GM19372 (cell line): ENCODE measurements at regions not wholly inside any gene's neighbourhood (a gene's known extent, or its start where the extent isn't known, plus 50 kb on each side); places are given as distances from the start of the nearest gene placed in this dataset.
"Not testable (repeated sequence)": the region's sequence is repeated elsewhere in the genome, so short reads cannot be mapped to it uniquely, and the experiment has no call there.

Source experiments
- ATAC-seq: cut with Tn5 transposase; IDR thresholded peaks from one replicate; pipeline ENCODE4 v1.9.1; 2021; ENCODE audit warnings: mild to moderate bottlenecking, low read depth, moderate library complexity; ENCODE audit not compliant: unreplicated experiment

DNA sequence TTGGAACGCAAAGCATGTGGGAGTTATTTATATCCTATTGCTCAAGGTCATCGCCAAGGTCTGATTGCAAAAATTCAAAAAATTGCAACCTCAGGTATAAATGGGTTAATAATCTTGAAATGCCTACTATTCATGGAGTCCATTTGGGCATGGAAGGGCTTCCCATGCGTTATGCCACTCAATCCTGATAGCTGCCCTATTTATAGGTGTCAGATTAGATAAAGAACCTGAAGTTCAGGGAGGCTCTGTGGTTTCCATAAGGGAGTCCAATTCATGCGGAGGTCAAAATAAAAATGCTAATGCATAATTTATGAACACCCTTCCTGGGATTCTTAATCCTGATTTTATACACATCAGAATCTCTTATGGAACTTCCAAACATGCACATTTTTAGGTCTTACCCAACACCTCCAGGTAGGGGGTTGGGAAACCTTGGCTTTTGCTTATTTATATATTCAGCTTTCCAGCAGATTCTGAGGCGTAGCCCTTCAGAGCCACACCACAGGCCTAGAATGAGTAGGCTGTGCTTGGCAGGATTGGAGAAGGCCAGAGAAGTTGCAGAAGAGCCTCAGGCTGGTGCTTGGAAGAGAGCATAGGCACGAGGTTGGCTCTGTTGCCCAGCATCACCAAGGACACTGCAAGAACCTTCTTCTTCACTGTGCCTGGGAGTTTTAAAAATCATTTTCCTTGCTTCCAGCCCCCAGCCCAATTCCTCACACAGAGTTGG, 324.4 kb upstream of the CFAP20DC start:
- peak; percentile 11 for ATAC-seq

DNA sequence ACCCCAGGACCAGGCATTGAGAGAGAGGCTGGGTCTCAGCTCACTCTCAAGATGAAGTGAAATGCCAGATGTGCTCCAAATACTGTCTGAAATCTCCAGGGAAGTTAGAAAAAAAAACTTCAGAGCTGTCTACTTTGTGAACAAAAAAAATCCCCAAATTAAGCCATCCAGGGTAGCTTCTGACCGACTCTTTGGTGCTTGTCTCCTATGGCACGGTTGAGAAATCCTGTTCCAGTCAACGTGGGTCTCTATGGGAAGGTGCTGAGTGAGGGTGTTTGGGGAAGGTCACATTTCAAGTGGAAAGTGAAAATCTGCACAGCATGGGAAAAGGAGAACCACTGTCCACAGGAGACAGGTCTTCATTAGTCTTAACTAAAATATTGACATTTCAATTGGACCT, 322.5 kb upstream of the CFAP20DC start:
- no peak for ATAC-seq

GRCh38 chr3:59368900-59369675, 319.3 kb upstream of the CFAP20DC start:
- ATAC-seq, result no peak

- no peak for ATAC-seq
These were observed 317.3 kb upstream of the CFAP20DC start for GRCh38 chr3:59367150-59367549.

DNA sequence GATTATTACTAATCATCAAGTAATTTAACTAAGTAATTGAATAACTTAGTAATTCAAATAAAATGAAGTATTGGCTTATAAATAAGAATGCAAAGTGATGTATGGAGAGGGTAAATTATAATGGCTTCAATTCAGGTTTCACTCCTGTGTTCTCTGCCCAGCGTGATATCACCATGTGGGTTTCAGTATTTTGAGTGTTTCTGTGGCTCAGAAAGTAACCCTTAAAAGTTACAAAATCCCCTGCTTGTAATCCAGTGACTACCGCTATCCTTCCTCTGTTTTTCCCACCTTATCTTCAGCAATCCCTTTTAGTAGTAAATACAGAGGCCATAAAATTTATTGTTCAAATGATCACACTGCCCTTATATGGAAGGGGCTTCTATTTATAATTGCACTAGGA, 316.4 kb upstream of the CFAP20DC start:
- no peak for ATAC-seq

- ATAC-seq, result no peak
These were observed 314.7 kb upstream of the CFAP20DC start for GRCh38 chr3:59364496-59364895.

DNA sequence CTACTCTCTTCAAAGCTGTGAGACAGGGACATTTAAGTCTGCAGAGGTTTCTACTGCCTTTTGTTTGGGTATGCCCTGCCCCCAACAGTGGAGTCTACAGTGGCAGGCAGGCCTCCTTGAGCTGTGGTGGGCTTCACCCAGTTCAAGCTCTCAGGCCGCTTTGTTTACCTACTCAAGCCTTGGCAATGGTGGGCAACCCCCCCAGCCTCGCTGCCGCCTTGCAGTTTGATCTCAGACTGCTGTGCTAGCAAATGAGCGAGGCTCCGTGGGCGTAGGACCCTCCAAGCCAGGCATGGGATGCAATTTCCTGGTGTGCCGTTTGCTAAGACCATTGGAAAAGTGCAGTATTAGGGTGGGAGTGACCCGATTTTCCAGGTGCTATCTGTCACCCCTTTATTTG, 310.5 kb upstream of the CFAP20DC start:
- not testable (repeated sequence) for ATAC-seq

DNA sequence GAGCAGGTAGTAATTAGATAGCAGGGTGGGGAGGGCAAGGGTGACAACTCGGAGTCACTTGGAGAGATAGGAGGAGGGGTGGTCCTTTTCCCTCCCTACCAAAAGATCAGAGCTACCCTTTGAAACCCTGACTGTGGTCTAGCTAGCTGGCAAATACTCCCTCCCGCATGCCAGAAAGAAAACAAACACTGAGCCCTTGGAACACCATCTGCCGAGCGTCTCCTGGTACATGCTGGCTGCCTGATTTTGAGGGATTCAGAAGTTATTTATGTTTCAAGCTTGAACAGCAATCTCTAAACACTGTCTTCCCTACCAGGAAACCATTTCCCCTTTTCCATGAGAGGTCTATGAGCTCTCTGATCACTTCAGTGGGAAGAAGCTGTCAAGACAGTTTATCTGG, 291.6 kb upstream of the CFAP20DC start:
- ATAC-seq, result no peak

GRCh38 chr3:59339818-59340217, 290.0 kb upstream of the CFAP20DC start:
- ATAC-seq, result no peak

DNA sequence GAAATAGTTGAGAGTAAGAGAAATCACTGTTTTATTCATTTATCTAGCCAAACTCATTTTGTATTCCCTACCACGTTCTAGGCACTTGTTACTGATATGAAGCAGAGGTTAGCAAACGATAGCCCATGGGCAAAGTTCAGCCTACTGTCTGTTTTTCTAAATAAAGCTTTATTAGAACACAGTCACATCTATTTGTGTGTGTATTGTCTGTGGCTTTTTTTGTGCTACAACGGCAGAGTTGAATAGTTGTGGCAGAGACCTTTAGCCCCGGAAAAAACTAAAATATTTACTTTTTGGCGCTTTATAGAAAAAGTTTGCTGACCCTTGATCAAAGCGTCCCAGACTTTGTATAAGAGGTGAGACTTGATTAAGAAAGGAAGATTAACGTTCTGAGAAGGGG, 289.1 kb upstream of the CFAP20DC start:
- no peak for ATAC-seq

- no peak for ATAC-seq
These were observed 285.5 kb upstream of the CFAP20DC start for GRCh38 chr3:59335338-59335737.

- no peak for ATAC-seq
These were observed 284.8 kb upstream of the CFAP20DC start for GRCh38 chr3:59334585-59334984.

DNA sequence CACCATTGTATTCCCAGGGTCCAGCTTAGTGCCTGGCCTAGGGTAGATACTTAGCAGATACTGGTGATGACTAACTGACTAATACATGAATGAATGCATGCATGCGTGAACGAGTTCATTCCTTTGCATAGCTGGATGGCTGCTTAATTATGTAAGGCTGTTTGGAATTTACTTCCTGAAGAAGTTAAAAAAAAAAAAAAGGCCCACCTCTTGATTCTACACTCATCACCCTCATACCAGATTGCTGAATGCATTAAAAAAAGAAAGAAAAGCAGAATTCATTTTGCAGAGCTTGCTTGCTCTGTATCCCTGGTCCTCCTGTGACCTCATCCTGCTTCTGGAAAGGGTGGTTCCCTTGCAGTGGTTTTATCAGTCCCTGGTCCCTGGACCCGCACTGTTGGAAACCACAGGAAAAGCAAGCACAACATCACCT, 277.6 kb upstream of the CFAP20DC start:
- no peak for ATAC-seq

DNA sequence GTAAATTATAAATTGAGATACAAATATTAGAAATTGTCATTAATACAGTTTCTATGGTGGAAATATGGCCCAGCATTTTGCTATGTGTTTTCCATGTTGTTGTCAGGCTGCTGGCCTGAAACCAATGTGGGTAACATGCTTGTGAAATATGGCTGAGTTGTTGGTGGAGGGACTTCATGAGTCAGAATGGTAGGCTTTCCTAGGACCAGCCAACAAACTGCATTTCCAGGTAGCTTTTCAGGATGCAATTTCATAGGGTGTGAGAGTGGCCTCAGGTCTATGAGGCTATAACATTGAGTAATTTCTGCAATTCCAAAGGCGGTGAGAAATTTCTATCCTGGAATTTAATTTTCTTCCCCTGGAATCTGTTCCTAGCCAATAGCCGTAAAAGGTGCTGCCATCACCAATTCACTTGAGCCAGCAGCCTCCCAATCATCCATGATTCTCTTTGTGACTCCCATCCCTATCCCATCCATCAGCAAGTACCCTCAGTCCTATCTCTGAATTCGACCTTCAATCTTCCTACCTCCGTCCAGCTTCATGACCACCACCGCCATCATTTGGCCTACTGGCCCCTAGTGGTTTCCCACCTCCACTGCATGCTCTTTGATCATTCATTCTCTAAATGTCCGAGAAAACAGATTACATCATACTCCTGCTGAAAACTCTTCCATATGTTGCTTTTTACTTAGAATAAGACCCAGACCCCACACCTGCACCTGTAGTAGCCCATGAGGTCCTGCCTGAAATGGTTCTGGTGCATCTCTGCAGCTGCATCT, 276.6 kb upstream of the CFAP20DC start:
- ATAC-seq, result no peak

DNA sequence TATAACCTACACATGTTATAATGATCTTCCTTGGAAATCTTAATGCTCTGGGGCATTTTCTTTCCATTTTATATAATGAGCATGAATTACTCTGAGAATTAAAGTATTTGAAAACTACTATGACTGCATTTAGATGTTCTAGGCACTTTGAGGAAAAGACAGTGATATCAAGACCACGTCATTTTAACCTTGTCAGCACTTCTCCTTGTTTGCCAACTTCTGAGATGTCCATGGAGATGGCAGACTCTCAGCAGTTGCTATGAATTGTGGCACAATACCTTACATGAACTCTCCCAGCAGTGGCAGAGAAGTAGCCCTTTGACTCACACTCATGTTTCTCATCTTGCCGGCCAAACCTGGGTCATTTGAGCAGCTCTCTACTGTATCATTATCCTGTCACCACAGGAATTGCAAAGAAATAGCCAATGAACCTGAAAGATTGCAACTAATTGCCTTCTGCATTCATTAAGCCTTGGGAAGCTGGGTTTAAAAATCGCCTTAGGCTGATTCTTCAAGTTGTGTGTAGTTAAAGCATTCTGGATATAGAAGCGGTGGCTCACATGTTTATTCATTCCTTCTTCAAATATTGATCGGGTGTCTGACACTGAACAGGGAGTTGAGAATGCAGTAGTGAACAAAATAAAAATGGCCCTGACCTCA, 272.2 kb upstream of the CFAP20DC start:
- no peak for ATAC-seq

DNA sequence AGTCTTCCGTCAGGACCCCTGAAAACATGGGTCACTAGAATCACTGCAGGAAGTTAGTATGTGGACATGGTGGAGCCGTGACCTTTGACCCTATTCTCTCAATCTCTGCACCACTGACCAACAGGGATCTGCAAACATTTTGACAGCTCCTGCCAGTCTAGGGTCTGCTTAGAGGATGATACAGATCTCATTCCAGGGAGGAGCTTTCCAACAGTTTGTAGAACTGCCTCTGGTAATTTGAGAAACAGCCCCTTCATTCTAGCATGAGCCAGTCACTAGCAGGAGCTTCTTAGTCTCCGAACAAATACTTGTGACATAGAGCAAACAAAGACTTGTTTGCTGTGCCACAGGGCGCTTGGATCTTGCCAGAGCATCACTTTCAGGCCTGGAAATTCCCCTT, 270.3 kb upstream of the CFAP20DC start:
- no peak for ATAC-seq

GRCh38 chr3:59319442-59319841, 269.6 kb upstream of the CFAP20DC start:
- no peak for ATAC-seq

- ATAC-seq, result no peak
These were observed 269.1 kb upstream of the CFAP20DC start for GRCh38 chr3:59318881-59319280.

DNA sequence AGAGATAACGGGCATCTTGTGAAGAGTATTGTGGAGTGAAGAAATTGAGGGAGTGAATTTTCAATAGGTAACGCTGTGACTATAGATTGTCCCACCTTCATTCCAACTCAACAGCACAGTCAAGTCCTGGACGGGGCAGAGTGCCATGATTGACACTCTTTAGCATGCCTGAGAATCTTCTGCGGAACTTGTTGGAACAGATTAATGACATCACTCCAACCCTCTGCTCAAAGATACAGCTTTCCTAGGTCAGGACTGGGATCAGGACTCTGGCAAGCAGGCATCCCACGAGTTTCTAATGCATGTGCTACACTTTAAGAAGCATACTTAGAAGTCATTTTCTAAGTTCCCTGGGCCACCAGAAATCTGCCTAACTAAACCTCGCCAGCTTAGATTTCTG, 267.6 kb upstream of the CFAP20DC start:
- ATAC-seq, result no peak

GRCh38 chr3:59316688-59317275, 267.0 kb upstream of the CFAP20DC start:
- no peak for ATAC-seq
